RWPE2 (cell line): ENCODE measurements at regions not wholly inside any gene's neighbourhood (a gene's known extent, or its start where the extent isn't known, plus 50 kb on each side); places are given as distances from the start of the nearest gene placed in this dataset.

Source experiments
- ATAC-seq: fragments of 200-7000 bp; cut with Tn5 transposase; 3 replicates; pipeline ENCODE4 v1.9.1; 2021; ENCODE audit warnings: low read depth
- DNase-seq: peaks from one replicate; pipeline ENCODE4 v3.0.0-alpha.2; 2020; ENCODE audit warnings: low spot score
- H3K27ac ChIP-seq: fragments of 450-650 bp; 2 replicates; pipeline ENCODE4 v1.5.1; 2017; ENCODE audit warnings: mild to moderate bottlenecking; ENCODE audit not compliant: poor library complexity, severe bottlenecking
- H3K27me3 ChIP-seq: fragments of 250-450 bp; sonication (Bioruptor Pico); 2 replicates; pipeline ENCODE4 v1.5.1; 2021; ENCODE audit warnings: mild to moderate bottlenecking, moderate library complexity; ENCODE audit not compliant: insufficient read depth, poor library complexity, severe bottlenecking
- H3K36me3 ChIP-seq: fragments of 250-450 bp; sonication (Bioruptor Pico); 2 replicates; pipeline ENCODE4 v1.5.1; 2020; ENCODE audit warnings: low read depth, mild to moderate bottlenecking, moderate library complexity
- H3K4me1 ChIP-seq: fragments of 250-450 bp; sonication (Bioruptor Pico); 2 replicates; pipeline ENCODE4 v1.5.1; 2021; ENCODE audit warnings: mild to moderate bottlenecking, moderate library complexity; ENCODE audit not compliant: insufficient read depth, poor library complexity, severe bottlenecking
- H3K4me3 ChIP-seq: fragments of 250-450 bp; sonication (Bioruptor Pico); 2 replicates; pipeline ENCODE4 v1.5.1; 2021; ENCODE audit warnings: mild to moderate bottlenecking, moderate library complexity; ENCODE audit not compliant: severe bottlenecking
- H3K9me3 ChIP-seq: fragments of 250-450 bp; sonication (Bioruptor Pico); 2 replicates; pipeline ENCODE4 v1.5.1; 2021; ENCODE audit warnings: mild to moderate bottlenecking, moderate library complexity; ENCODE audit not compliant: severe bottlenecking
- CTCF ChIP-seq: fragments of 450-650 bp; IDR thresholded peaks from one replicate; pipeline ENCODE4 v1.5.1; 2017; ENCODE audit warnings: mild to moderate bottlenecking, moderate library complexity; ENCODE audit not compliant: poor library complexity, severe bottlenecking

- Histone ChIP-seq H3K4me1 (no peaks in the 10 kb centered on the region), H3K9me3 (no peaks in the 10 kb centered on the region), H3K27me3 (peaks cover 11% of the 10 kb centered on the region), H3K36me3 (no peaks in the 10 kb centered on the region), H3K4me3 (no peak overlapping the region), H3K27ac (no peak overlapping the region)
- no peak for TF ChIP-seq CTCF
- no peak for ATAC-seq
- DNase-seq: no peak
Observed at GRCh38 chr15:88365124-88365523, 102.1 kb downstream of the MRPL46 start.

- no peaks in the 10 kb centered on the region for H3K4me1 ChIP-seq
- H3K36me3 ChIP-seq: no peaks in the 10 kb centered on the region
- H3K27me3 ChIP-seq: peaks cover 18% of the 10 kb centered on the region
- H3K27ac ChIP-seq: no peak overlapping the region
- DNase-seq: no peak
- TF ChIP-seq CTCF: no peak
- no peak overlapping the region for H3K4me3 ChIP-seq
- peaks cover 3% of the 10 kb centered on the region for H3K9me3 ChIP-seq
- ATAC-seq: 0 out of 3 replicates have a peak, but pooled peaks have one; percentile 22
Observed at GRCh38 chr15:88348579-88349230, 92.2 kb upstream of the NTRK3 start.

GRCh38 chr15:88345962-88346361 is 89.4 kb upstream of the NTRK3 start:
- H3K4me1 ChIP-seq: no peaks in the 10 kb centered on the region
- DNase-seq (no peak), ATAC-seq (no peak)
- no peaks in the 10 kb centered on the region for H3K36me3 ChIP-seq
- TF ChIP-seq CTCF: no peak
- H3K9me3 ChIP-seq: no peaks in the 10 kb centered on the region
- no peak overlapping the region for H3K4me3 ChIP-seq
- H3K27ac ChIP-seq: no peak overlapping the region
- peaks cover 26% of the 10 kb centered on the region for H3K27me3 ChIP-seq

- no peak for DNase-seq
- Histone ChIP-seq H3K27me3 (peaks cover 20% of the 10 kb centered on the region), H3K27ac (no peak overlapping the region), H3K4me1 (no peaks in the 10 kb centered on the region), H3K9me3 (no peaks in the 10 kb centered on the region), H3K36me3 (no peaks in the 10 kb centered on the region), H3K4me3 (no peak overlapping the region)
- no peak for ATAC-seq
- no peak for TF ChIP-seq CTCF
Observed at GRCh38 chr15:88344786-88345185, 88.2 kb upstream of the NTRK3 start.

GRCh38 chr15:88342666-88343065 is 86.1 kb upstream of the NTRK3 start:
- H3K4me3 ChIP-seq: no peak overlapping the region
- H3K36me3 ChIP-seq: no peaks in the 10 kb centered on the region
- no peak for TF ChIP-seq CTCF
- H3K9me3 ChIP-seq: no peaks in the 10 kb centered on the region
- H3K27ac ChIP-seq: no peak overlapping the region
- peaks cover 20% of the 10 kb centered on the region for H3K27me3 ChIP-seq
- no peak for ATAC-seq
- no peak for DNase-seq
- no peaks in the 10 kb centered on the region for H3K4me1 ChIP-seq
